Cardiac muscle cell (in vitro differentiated cells and primary cell): ENCODE measurements at regions not wholly inside any gene's neighbourhood (a gene's known extent, or its start where the extent isn't known, plus 50 kb on each side); places are given as distances from the start of the nearest gene placed in this dataset.
"Not testable (repeated sequence)": the region's sequence is repeated elsewhere in the genome, so short reads cannot be mapped to it uniquely, and the experiment has no call there.

Source experiments
- DNase-seq, 2 donors: peaks; one replicate each; pipeline versions ENCODE4 v3.0.0 to v3.0.0-alpha.2; 2010 to 2017; ENCODE audit warnings: low read depth in 1 of 2, low spot score in 1 of 2
- H3K27ac ChIP-seq: fragments of 200-600 bp; sonication (generic); 2 replicates; pipeline ENCODE4 v1.5.1; 2016
- H3K27me3 ChIP-seq: fragments of 200-600 bp; sonication (generic); 2 replicates; pipeline ENCODE4 v1.6.0; 2016; ENCODE audit warnings: control low read depth
- H3K36me3 ChIP-seq: fragments of 200-600 bp; sonication (generic); 2 replicates; pipeline ENCODE4 v1.5.1; 2016; ENCODE audit warnings: control low read depth
- H3K4me1 ChIP-seq: fragments of 200-600 bp; sonication (generic); 2 replicates; pipeline ENCODE4 v1.8.1; 2017; ENCODE audit warnings: low read depth, mild to moderate bottlenecking, mixed run types
- H3K4me3 ChIP-seq: fragments of 200-600 bp; sonication (generic); 2 replicates; pipeline ENCODE4 v1.5.1; 2016; ENCODE audit warnings: mild to moderate bottlenecking
- H3K9me3 ChIP-seq: fragments of 200-600 bp; sonication (generic); 2 replicates; pipeline ENCODE4 v1.5.1; 2017; ENCODE audit warnings: low read depth, mild to moderate bottlenecking, control low read depth
- TF ChIP-seq, protein P1 (sequence below): IDR thresholded peaks from 2 replicates; pipeline ENCODE4 v1.5.1; 2012; ENCODE audit warnings: low read depth, mild to moderate bottlenecking, low read length

DNA sequence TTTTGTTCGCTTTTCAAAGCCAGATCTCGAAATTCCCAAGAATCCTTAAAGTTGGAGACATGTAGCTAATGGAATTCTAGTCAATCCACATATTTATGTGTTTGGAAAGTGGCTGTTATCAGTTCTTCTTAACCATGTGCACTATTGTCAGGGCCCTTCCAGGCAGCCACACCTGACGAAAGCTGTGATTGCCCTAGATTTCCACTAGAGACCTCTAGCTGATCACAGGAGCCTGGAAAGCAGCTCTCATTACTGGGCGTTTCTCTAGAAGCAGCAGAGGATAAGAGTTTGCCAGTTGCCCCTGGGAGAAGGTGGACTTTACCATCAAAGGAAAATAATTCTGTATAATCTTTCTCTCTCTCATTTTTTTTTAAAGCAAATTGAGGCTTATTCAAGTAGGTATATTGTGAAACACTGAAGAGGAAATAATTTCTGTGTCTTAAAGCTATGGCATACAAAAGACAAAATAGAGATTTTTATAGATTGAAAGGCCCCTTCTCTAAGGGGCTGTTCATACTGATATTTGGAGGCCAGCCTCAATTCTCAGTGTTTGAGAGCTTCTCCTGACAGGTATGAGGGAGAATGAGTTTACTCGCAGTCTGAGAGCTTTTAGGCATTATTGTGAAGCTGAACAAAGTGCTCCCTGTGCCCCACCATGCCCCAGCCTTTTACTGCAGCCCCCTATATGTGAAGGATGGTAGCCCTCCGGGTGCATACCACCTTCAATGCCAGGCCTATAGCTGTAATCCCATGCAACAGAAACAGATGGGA lies 405.4 kb upstream of the ACTBL2 start:
- DNase-seq, result peak; percentile 64 to 77
- TF ChIP-seq, protein P1, sequence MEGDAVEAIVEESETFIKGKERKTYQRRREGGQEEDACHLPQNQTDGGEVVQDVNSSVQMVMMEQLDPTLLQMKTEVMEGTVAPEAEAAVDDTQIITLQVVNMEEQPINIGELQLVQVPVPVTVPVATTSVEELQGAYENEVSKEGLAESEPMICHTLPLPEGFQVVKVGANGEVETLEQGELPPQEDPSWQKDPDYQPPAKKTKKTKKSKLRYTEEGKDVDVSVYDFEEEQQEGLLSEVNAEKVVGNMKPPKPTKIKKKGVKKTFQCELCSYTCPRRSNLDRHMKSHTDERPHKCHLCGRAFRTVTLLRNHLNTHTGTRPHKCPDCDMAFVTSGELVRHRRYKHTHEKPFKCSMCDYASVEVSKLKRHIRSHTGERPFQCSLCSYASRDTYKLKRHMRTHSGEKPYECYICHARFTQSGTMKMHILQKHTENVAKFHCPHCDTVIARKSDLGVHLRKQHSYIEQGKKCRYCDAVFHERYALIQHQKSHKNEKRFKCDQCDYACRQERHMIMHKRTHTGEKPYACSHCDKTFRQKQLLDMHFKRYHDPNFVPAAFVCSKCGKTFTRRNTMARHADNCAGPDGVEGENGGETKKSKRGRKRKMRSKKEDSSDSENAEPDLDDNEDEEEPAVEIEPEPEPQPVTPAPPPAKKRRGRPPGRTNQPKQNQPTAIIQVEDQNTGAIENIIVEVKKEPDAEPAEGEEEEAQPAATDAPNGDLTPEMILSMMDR, result peak; percentile 60
- no peaks in the 10 kb centered on the region for H3K9me3 ChIP-seq
- H3K36me3 ChIP-seq, result no peaks in the 10 kb centered on the region
- H3K27ac ChIP-seq, result no peak overlapping the region
- peaks cover 5% of the 10 kb centered on the region for H3K4me1 ChIP-seq
- H3K27me3 ChIP-seq, result no peaks in the 10 kb centered on the region
- H3K4me3 ChIP-seq, result no peak overlapping the region

DNA sequence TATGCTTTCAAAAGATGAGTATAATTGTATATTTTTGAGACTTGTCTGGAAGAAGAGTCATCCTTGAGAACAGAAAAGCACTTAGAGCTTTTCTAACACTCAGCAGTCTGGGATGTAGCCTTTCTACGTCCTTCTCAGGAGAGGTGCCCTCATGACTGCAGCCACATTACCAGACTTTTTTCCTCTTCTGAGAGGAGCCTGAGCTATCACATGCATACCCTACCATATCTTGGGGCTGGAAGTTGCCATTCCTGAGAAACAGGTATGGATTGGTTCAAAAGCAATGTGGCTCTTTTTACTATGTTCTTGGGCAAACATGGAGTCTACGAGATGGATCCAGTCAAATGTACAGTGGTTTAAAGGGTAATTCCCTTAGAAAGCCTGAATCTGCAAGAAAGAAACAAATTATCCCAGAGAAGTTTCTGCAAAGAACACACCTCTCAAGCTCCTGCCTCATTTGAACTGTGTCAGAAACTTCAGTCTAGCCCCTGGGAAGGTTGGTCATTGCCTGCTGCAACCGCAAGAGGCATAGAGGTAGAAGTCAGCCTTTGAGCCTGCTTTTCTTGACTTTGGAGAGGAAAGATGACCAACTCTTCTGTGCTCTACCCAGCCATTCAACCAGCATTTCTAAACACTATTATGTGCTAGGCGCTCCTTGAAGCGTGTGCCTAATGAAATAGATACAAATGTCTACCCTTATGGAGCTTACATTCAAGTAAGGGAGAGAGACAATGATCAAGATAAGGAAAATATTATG lies 401.9 kb upstream of the ACTBL2 start:
- TF ChIP-seq, protein P1, result no peak
- H3K4me1 ChIP-seq, result peaks cover 5% of the 10 kb centered on the region
- DNase-seq, result no peak
- H3K4me3 ChIP-seq, result no peak overlapping the region
- no peak overlapping the region for H3K27ac ChIP-seq
- no peaks in the 10 kb centered on the region for H3K9me3 ChIP-seq
- H3K36me3 ChIP-seq, result no peaks in the 10 kb centered on the region
- H3K27me3 ChIP-seq, result no peaks in the 10 kb centered on the region

DNA sequence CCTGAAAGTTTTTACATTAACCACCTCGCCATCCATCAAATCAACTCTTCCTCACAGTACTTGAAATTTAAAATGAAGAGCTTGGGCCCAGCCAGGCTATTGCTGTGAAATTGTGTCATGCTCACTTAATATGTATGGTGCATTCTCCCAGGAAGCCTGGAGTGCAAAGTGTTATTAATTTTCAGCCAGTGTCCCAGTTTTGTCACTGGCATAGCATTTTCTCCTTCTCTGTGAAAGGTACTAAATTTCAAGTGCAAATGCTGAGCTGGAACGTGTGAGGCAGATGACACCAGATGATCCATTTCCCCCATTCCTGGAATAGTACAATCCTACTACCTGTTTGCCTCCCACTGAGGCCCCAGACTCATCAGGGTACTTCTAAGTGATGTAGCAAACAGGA lies 397.6 kb upstream of the ACTBL2 start:
- TF ChIP-seq, protein P1, result no peak
- DNase-seq, result no peak
- Histone ChIP-seq H3K27ac (no peak overlapping the region), H3K9me3 (no peaks in the 10 kb centered on the region), H3K36me3 (no peaks in the 10 kb centered on the region), H3K4me1 (peaks cover 5% of the 10 kb centered on the region), H3K4me3 (no peak overlapping the region), H3K27me3 (no peaks in the 10 kb centered on the region)

DNA sequence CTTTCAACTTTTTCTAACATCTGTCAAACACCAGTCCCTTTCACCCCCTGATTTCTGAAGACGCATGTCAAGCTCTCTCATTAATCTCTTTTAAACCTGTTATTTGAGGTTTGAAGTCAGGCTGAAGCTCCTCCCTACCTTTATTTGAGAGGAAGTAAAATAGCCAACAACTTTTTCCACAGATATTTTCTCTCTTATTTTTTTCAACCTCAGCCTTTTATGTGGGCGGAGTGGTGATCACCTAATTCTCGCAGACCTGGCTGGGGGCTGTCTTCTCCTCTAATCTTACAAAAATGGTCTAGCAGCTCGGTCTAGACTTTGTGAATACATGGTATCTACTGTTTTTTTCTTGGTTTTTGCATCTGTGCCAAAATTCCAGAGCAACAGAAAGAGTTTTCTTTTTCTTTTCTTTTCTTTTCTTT lies 395.7 kb upstream of the ACTBL2 start:
- Histone ChIP-seq H3K4me3 (no peak overlapping the region), H3K4me1 (no peaks in the 10 kb centered on the region), H3K36me3 (no peaks in the 10 kb centered on the region), H3K27me3 (no peaks in the 10 kb centered on the region), H3K9me3 (no peaks in the 10 kb centered on the region), H3K27ac (no peak overlapping the region)
- TF ChIP-seq, protein P1, result no peak
- peak in 1 of 2 donors; percentile 15 for DNase-seq

DNA sequence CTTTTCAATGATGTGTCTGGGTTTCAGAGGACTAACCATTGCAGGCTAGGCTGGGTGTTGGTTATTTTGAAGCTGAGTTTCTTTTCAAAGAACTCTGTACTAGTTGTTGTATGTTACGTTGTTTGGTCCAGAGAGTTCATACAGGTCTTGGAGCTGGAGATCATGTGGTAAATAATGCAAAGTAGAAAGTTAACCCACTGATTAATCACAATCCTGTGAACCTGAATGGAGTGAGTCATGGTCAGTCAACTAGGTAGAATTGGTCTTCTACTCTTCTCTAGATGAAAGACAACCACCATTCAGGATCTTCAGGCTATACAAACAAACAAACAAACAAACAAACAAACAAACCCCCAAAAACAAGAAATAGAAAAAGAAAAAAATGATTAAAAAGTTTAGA lies 388.9 kb upstream of the ACTBL2 start:
- DNase-seq, result no peak
- H3K4me1 ChIP-seq, result no peaks in the 10 kb centered on the region
- no peaks in the 10 kb centered on the region for H3K27me3 ChIP-seq
- H3K9me3 ChIP-seq, result no peaks in the 10 kb centered on the region
- no peak overlapping the region for H3K27ac ChIP-seq
- H3K36me3 ChIP-seq, result no peaks in the 10 kb centered on the region
- H3K4me3 ChIP-seq, result no peak overlapping the region
- TF ChIP-seq, protein P1, result no peak

DNA sequence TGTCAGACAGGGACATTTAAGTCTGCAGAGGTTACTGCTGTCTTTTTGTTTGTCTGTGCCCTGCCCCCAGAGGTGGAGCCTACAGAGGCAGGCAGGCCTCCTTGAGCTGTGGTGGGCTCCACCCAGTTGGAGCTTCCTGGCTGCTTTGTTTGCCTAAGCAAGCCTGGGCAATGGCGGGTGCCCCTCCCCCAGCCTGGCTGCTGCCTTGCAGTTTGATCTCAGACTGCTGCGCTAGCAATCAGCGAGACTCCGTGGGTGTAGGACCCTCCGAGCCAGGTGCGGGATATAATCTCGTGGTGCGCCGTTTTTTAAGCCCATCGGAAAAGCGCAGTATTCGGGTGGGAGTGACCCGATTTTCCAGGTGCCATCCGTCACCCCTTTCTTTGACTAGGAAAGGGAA lies 387.7 kb upstream of the ACTBL2 start:
- H3K36me3 ChIP-seq, H3K4me1 ChIP-seq, DNase-seq, H3K27ac ChIP-seq, H3K4me3 ChIP-seq, H3K9me3 ChIP-seq, H3K27me3 ChIP-seq: not testable (repeated sequence)
